Suprapubic skin (tissue), 3 donors: ENCODE measurements at regions not wholly inside any gene's neighbourhood (a gene's known extent, or its start where the extent isn't known, plus 50 kb on each side); places are given as distances from the start of the nearest gene placed in this dataset.
"Not testable (repeated sequence)": the region's sequence is repeated elsewhere in the genome, so short reads cannot be mapped to it uniquely, and the experiment has no call there.

Source experiments
- CTCF ChIP-seq, 2 donors: fragments of 200-600 bp in 1 of 2; fragments of 450-650 bp in 1 of 2; sonication (generic) in 1 of 2; IDR thresholded peaks; one replicate each; pipeline ENCODE4 v1.5.1; 2016 to 2019; ENCODE audit warnings: antibody characterized with exemption in 2 of 2, mild to moderate bottlenecking in 1 of 2, moderate library complexity in 1 of 2
- POLR2AphosphoS5 ChIP-seq, 3 donors: sonication (generic); formaldehyde crosslinking; IDR thresholded peaks; one replicate each; pipeline ENCODE4 v1.6.1; 2017; ENCODE audit warnings: antibody characterized with exemption in 3 of 3

- not testable (repeated sequence) for TF ChIP-seq CTCF, POLR2AphosphoS5 (IDR thresholded peaks at IDR 0.05)
These were observed 230.7 kb downstream of the NPIPA7 start for GRCh38 chr16:16609627-16610026.
